Upper lobe of right lung (tissue), 1 donor: ENCODE measurements at regions not wholly inside any gene's neighbourhood (a gene's known extent, or its start where the extent isn't known, plus 50 kb on each side); places are given as distances from the start of the nearest gene placed in this dataset.

Experiments
- ATAC-seq: fragments of 200-7000 bp; cut with Tn5 transposase; one replicate; pipeline ENCODE4 v1.9.1; 2020; ENCODE audit warnings: mild to moderate bottlenecking, moderate library complexity
- DNase-seq: peaks from one replicate; pipeline ENCODE4 v3.0.0-alpha.2; 2020
- H3K27ac ChIP-seq: fragments of 200-600 bp; one replicate; pipeline ENCODE4 v1.8.0; 2022
- H3K27me3 ChIP-seq: fragments of 200-600 bp; one replicate; pipeline ENCODE4 v1.8.0; 2022; ENCODE audit warnings: mild to moderate bottlenecking
- H3K36me3 ChIP-seq: fragments of 200-600 bp; one replicate; pipeline ENCODE4 v1.8.0; 2022
- H3K4me1 ChIP-seq: fragments of 200-600 bp; one replicate; pipeline ENCODE4 v1.8.0; 2022
- H3K4me3 ChIP-seq: fragments of 200-600 bp; one replicate; pipeline ENCODE4 v1.8.0; 2022; ENCODE audit warnings: mild to moderate bottlenecking
- H3K9me3 ChIP-seq: fragments of 200-600 bp; one replicate; pipeline ENCODE4 v1.8.0; 2022
- intact Hi-C: fragments of 100-400 bp; cut with DNase I; formaldehyde crosslinking; loops from one replicate; pipeline ENCODE4 v1.11.0; 2022
- TF ChIP-seq, protein P1 (sequence below): fragments of 200-600 bp; IDR thresholded peaks from one replicate; pipeline ENCODE4 v1.8.0; 2022; ENCODE audit warnings: antibody characterized with exemption
- donor health status: DM: no; HTN: yes; CAD: no; lungs with severe emphysema.

DNA sequence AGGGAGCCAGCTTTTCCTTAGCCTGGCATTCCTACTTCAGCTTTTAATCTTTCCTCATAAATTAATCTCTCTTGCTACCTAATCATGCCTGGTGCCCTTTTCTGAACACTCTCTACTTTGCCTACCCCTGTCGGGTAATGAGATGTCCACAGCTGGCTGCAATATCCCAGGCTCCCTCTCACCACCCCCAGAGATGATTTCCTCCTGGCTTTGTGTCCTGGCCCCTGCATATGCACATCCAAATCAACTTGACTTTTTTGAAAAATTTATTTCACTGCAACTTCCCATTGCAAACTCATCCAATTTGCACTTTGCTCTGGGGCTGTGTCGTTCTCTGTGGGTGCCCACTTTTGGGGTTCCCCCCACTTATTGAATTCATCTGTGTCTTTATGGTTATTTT is 218.1 kb upstream of the SKOR2 start:
- H3K36me3 ChIP-seq, result no peaks in the 10 kb centered on the region
- no peaks in the 10 kb centered on the region for H3K9me3 ChIP-seq
- ATAC-seq (no peak), DNase-seq (no peak)
- no peak overlapping the region for H3K27ac ChIP-seq
- no peaks in the 10 kb centered on the region for H3K27me3 ChIP-seq
- no peak overlapping the region for H3K4me3 ChIP-seq
- intact Hi-C loops, result no loop called here
- no peaks in the 10 kb centered on the region for H3K4me1 ChIP-seq
- TF ChIP-seq, protein P1, sequence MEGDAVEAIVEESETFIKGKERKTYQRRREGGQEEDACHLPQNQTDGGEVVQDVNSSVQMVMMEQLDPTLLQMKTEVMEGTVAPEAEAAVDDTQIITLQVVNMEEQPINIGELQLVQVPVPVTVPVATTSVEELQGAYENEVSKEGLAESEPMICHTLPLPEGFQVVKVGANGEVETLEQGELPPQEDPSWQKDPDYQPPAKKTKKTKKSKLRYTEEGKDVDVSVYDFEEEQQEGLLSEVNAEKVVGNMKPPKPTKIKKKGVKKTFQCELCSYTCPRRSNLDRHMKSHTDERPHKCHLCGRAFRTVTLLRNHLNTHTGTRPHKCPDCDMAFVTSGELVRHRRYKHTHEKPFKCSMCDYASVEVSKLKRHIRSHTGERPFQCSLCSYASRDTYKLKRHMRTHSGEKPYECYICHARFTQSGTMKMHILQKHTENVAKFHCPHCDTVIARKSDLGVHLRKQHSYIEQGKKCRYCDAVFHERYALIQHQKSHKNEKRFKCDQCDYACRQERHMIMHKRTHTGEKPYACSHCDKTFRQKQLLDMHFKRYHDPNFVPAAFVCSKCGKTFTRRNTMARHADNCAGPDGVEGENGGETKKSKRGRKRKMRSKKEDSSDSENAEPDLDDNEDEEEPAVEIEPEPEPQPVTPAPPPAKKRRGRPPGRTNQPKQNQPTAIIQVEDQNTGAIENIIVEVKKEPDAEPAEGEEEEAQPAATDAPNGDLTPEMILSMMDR, result no peak

DNA sequence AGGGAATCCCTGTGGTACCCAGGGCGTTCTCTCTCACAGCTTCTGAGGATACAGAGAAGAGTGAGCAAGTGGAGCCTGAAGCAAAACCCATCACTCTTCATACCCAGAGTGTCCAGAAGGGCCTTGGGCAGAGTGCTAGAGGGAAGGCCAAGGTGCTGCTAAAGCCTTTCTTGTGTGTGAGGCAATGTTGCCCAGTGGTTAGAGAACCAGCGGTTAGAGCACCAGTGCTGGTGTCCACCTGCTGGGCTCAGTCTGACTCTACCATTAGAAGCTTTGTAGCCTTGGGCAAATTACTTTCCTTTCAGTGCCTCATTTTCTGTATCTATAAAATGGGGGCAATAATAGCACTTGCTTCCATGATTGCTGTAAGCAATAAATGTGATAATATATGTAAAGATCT is 210.5 kb upstream of the SKOR2 start:
- intact Hi-C loops, result no loop called here
- H3K36me3 ChIP-seq, result no peaks in the 10 kb centered on the region
- no peaks in the 10 kb centered on the region for H3K27me3 ChIP-seq
- no peaks in the 10 kb centered on the region for H3K9me3 ChIP-seq
- ATAC-seq (no peak), DNase-seq (no peak)
- no peaks in the 10 kb centered on the region for H3K4me1 ChIP-seq
- no peak overlapping the region for H3K27ac ChIP-seq
- TF ChIP-seq, protein P1, result no peak
- no peak overlapping the region for H3K4me3 ChIP-seq

DNA sequence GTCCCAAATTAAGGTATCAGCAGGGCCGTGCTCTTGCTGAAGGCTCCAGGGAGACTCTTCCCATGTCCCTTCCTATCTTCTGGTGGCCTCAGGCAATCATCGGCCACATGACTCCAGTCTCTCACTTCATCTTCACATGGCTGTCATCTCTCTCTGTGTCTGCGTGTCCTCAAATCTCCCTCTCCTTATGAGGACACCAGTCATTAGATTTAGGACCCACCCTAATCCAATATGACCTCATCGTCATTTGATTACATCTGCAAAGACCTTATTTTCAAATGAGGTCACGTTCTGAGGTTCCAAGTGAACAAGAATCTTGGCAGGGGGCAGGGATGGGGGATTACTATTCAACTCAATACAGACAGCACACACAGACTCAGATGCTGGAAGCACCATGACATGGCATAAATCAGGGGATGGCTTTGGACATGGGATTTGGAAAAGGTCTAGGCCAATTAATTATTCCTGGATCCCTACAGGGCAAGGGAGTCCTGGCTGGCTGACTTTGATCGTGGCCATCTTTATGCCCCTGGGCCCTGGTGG is 210.0 kb upstream of the SKOR2 start:
- no peak overlapping the region for H3K27ac ChIP-seq
- TF ChIP-seq, protein P1, result no peak
- DNase-seq, result no peak
- ATAC-seq, result no peak
- no peak overlapping the region for H3K4me3 ChIP-seq
- H3K9me3 ChIP-seq, result no peaks in the 10 kb centered on the region
- intact Hi-C loops, result no loop called here
- no peaks in the 10 kb centered on the region for H3K36me3 ChIP-seq
- H3K4me1 ChIP-seq, result no peaks in the 10 kb centered on the region
- no peaks in the 10 kb centered on the region for H3K27me3 ChIP-seq

DNA sequence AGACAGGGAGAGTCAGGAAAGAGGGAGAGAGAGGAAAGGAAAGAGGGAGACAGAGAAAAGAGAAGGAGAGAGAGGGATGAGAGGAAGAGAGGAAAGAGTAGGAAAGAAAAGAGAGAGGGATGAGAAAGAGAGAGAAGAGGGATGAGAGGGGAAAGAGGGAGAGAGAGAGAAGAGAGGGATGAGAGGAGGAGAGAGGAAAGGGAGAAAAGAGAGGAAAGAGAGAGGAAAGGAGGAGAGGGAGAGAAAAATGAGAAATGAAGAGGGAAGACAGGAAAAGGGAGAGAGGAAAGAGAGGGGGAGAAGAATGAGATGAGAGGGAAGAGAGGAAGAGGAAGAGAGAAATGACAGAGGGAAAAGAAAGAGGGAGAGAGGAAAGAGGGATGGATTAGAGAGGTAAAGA is 207.0 kb upstream of the SKOR2 start:
- H3K27ac ChIP-seq, result no peak overlapping the region
- TF ChIP-seq, protein P1, result no peak
- ATAC-seq (no peak), DNase-seq (no peak)
- no peaks in the 10 kb centered on the region for H3K4me1 ChIP-seq
- intact Hi-C loops, result no loop called here
- H3K4me3 ChIP-seq, result no peak overlapping the region
- H3K27me3 ChIP-seq, result no peaks in the 10 kb centered on the region
- H3K9me3 ChIP-seq, result no peaks in the 10 kb centered on the region
- H3K36me3 ChIP-seq, result no peaks in the 10 kb centered on the region

DNA sequence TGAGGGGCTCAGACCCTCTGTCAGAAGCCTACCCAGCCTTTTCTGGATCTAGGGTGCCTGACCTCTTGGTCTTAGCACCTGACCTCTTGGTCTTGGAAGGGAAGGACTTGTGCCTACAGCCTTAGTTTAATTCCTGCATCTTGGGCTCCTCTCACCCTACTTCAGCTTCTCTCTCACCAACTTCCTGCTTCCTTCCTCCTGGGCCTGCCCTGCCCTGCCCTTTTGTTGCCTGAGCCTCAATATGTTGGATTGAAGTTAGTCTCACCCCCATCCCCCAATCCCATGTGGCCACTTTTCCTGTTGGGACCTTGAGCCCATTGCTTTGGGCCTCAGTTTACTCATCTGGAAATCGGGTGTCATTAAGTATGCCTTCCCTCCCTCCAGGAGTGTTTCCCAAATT is 206.2 kb upstream of the SKOR2 start:
- no peaks in the 10 kb centered on the region for H3K9me3 ChIP-seq
- DNase-seq (no peak), ATAC-seq (no peak)
- no peaks in the 10 kb centered on the region for H3K4me1 ChIP-seq
- TF ChIP-seq, protein P1, result no peak
- H3K4me3 ChIP-seq, result no peak overlapping the region
- no peaks in the 10 kb centered on the region for H3K36me3 ChIP-seq
- intact Hi-C loops, result no loop called here
- H3K27ac ChIP-seq, result no peak overlapping the region
- no peaks in the 10 kb centered on the region for H3K27me3 ChIP-seq

DNA sequence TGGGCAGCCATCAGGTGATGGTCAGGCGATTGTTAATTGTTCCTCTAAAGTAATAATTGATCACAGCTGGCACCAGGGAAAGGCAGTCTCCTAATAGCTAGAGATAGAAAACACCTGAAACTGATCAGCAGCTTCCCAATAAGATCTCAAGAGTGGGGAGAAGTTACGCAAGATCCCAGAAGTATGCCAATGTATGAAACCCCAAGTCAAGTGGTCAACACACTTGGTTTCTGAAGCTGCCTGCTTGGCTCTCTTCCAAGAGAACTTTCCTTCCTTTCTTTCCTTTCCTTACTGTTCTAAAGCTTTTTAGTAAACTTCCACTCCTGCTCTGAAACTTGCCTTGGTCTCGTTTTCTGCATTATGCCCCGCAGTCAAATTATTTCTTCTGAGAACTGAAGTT is 201.6 kb upstream of the SKOR2 start:
- DNase-seq (no peak), ATAC-seq (no peak)
- Histone ChIP-seq H3K36me3 (no peaks in the 10 kb centered on the region), H3K4me3 (no peak overlapping the region), H3K27me3 (no peaks in the 10 kb centered on the region), H3K27ac (no peak overlapping the region), H3K9me3 (no peaks in the 10 kb centered on the region), H3K4me1 (no peaks in the 10 kb centered on the region)
- intact Hi-C loops, result no loop called here
- TF ChIP-seq, protein P1, result no peak
